ENCODE measurements at regions not wholly inside any gene's neighbourhood (a gene's known extent, or its start where the extent isn't known, plus 50 kb on each side); places are given as distances from the start of the nearest gene placed in this dataset.
"Not testable (repeated sequence)": the region's sequence is repeated elsewhere in the genome, so short reads cannot be mapped to it uniquely, and the experiment has no call there.

DNA sequence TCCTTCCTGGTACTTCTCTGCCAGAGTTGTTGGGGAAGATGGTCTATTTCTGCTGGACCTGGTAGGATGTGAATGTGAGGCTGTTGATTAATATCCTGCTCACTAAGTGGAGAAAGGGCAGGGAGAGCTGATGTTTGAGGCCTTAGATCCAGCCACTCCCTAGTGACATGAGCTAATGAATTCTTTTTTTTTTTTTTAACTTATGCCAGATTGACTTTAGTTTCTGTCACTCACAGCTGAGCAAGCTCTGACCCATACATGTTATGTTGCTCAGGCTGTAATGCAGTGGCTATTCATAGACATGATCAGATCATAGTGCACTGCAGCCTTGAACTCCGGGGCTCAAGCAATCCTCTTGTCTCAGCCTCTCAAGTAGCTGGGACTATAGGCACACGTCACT is 75.1 kb upstream of the SPRY4 start:
- DNase-seq (ENCODE audit: low spot score in 2 of 2) (no peak), ATAC-seq (no peak)
- Mint-ChIP-seq H3K4me1 (peaks cover 6% of the 10 kb centered on the region), H3K9me3 (peaks cover 11% of the 10 kb centered on the region), H3K4me3 (no peak overlapping the region), H3K27ac (no peak overlapping the region), H3K36me3 (no peaks in the 10 kb centered on the region)

DNA sequence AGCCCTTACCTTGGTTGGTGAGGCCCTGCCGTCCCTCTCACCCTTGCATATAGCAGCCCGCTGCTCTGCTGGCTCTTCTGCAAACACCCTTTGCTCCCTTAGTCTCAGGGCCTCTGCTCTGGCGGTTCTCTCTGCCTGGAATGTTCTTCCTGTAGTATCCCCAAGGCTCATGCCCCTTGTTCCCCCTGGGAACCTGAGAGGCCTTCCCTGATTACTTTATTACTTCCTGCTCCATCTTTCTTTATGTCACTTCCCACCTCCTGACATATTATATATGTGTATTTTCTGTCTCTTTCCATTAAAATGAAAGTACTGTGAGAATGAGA is 73.9 kb upstream of the SPRY4 start:
- Mint-ChIP-seq H3K9me3 (peaks cover 11% of the 10 kb centered on the region), H3K36me3 (no peaks in the 10 kb centered on the region), H3K4me1 (peaks cover 6% of the 10 kb centered on the region), H3K4me3 (no peak overlapping the region), H3K27ac (no peak overlapping the region)
- DNase-seq (ENCODE audit: low spot score in 2 of 2) (no peak), ATAC-seq (no peak)

GRCh38 chr5:142398011-142398729 is 73.3 kb upstream of the SPRY4 start:
- not testable (repeated sequence) for H3K27ac Mint-ChIP-seq; H3K36me3 Mint-ChIP-seq; DNase-seq (ENCODE audit: low spot score in 2 of 2); H3K4me1 Mint-ChIP-seq; H3K4me3 Mint-ChIP-seq; ATAC-seq
- peaks cover 11% of the 10 kb centered on the region for H3K9me3 Mint-ChIP-seq

DNA sequence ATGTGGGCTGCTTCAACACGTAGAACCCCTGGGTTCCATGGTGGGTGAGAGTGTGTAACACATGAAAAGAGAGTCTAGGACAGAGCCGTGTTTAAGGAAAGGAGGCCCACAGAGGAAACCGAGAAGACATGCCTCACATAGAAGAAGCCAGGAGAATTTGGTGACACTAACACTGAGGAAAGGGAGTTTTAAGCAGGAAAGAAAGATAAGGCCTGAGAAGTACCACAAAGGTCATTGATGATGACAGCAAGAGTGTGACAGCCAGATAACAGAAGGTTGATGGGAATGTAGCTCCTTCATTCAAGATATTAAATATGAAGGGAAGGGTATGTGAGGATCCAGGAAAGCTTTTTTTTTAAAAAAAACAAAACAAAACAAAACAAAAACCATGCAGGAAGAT is 72.4 kb upstream of the SPRY4 start:
- Mint-ChIP-seq H3K4me1 (peaks cover 1% of the 10 kb centered on the region), H3K4me3 (no peak overlapping the region), H3K36me3 (no peaks in the 10 kb centered on the region), H3K9me3 (peaks cover 11% of the 10 kb centered on the region), H3K27ac (no peak overlapping the region)
- ATAC-seq (no peak), DNase-seq (ENCODE audit: low spot score in 2 of 2) (no peak)

- Mint-ChIP-seq H3K4me3 (no peak overlapping the region), H3K27ac (no peak overlapping the region), H3K9me3 (peaks cover 11% of the 10 kb centered on the region), H3K36me3 (no peaks in the 10 kb centered on the region), H3K4me1 (peaks cover 8% of the 10 kb centered on the region)
- no peak for ATAC-seq
- DNase-seq (ENCODE audit: low spot score in 2 of 2) = no peak
Observed at GRCh38 chr5:142396436-142397038, 71.7 kb upstream of the SPRY4 start.

- H3K4me1 Mint-ChIP-seq = peaks cover 18% of the 10 kb centered on the region
- peaks cover 11% of the 10 kb centered on the region for H3K9me3 Mint-ChIP-seq
- no peak for DNase-seq (ENCODE audit: low spot score in 2 of 2)
- H3K36me3 Mint-ChIP-seq = no peaks in the 10 kb centered on the region
- ATAC-seq = no peak
- no peak overlapping the region for H3K27ac Mint-ChIP-seq
- H3K4me3 Mint-ChIP-seq = no peak overlapping the region
Observed at GRCh38 chr5:142395334-142395733, 70.5 kb upstream of the SPRY4 start.

DNA sequence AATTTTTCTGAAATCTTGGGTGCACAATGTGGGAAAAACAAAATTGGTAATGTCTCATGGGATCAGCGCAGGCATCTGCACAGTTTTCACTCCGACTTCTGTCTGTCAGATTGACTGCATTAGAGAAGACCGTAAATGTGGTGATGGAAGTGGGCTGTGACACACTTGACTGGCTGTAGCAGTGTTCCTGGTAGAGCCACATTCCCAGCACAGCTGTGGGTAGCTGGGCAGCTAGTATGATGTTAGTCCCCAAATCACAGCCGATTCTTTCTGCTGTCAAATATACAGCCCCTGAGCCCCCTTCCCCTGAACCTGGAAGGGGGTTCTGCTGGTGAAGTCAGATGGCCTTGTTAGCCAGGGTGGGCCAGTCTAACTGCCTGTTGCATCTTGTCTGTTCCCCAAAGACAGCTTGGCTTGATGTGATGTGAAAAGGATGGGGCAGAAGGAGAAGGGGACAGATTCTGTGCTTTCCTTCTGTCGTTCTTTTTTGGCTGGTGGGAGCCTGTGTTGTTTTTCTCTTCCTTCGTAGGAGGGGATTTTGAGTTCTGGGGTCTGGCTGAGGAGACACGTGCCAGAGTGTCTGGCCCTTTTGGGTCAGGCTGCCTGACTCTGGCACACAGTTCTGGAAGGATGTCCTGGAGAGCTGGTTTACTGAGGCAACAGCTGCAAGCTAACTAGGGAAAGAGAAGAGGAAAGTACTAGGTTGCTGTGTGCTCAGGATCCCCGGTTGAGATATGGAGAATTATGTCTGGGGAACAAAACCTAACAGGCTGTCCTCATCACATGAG is 66.4 kb upstream of the SPRY4 start:
- H3K27ac Mint-ChIP-seq = peak overlapping the region; percentile 5
- no peak for ATAC-seq
- no peak for DNase-seq (ENCODE audit: low spot score in 2 of 2)
- peaks cover 4% of the 10 kb centered on the region for H3K9me3 Mint-ChIP-seq
- peaks cover 36% of the 10 kb centered on the region for H3K4me1 Mint-ChIP-seq
- H3K4me3 Mint-ChIP-seq = no peak overlapping the region
- H3K36me3 Mint-ChIP-seq = no peaks in the 10 kb centered on the region

DNA sequence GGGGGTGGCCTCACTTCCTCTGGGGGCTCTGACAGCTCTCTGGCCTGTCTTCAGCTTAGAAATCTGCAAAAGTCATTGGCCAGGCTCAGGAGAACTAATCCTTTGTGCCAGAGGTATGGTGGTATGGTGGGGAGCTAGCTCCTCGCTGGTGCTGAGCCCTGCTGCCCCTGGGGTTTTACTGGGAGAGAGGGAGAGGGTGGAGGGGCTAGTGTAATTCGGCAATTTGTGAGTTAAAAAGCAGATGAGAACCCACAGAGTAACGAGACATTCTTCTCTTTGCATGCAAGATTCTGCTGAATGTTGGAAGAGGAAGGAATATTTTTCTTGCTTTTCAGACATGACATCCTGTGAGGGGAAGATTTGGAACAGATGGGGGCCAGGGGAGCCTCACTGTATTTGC is 65.5 kb upstream of the SPRY4 start:
- DNase-seq (ENCODE audit: low spot score in 2 of 2) (no peak), ATAC-seq (no peak)
- Mint-ChIP-seq H3K36me3 (no peaks in the 10 kb centered on the region), H3K27ac (no peak overlapping the region), H3K4me1 (peaks cover 36% of the 10 kb centered on the region), H3K4me3 (no peak overlapping the region), H3K9me3 (no peaks in the 10 kb centered on the region)

DNA sequence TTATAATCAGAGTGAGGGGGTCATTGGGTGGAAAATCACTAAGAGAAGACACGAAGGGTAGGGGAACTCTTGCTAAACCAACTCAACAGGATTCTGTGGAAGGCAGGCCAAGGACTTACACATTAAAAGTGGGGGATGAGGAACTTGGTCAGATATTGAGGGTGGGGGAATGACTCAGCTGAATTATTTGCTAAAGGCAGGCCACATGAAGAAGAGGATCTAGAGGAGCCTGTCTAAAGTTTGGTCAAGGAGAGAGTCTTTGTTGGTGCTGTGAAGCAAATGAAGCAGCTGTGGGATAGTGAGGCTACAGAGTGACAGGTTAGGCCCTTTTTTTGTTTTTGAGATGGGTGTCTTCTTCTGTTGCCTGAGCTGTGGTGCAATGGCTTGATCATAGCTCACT is 63.9 kb upstream of the SPRY4 start:
- H3K4me1 Mint-ChIP-seq = peaks cover 36% of the 10 kb centered on the region
- no peaks in the 10 kb centered on the region for H3K36me3 Mint-ChIP-seq
- ATAC-seq (no peak), DNase-seq (ENCODE audit: low spot score in 2 of 2) (no peak)
- H3K4me3 Mint-ChIP-seq = no peak overlapping the region
- H3K27ac Mint-ChIP-seq = no peak overlapping the region
- no peaks in the 10 kb centered on the region for H3K9me3 Mint-ChIP-seq

DNA sequence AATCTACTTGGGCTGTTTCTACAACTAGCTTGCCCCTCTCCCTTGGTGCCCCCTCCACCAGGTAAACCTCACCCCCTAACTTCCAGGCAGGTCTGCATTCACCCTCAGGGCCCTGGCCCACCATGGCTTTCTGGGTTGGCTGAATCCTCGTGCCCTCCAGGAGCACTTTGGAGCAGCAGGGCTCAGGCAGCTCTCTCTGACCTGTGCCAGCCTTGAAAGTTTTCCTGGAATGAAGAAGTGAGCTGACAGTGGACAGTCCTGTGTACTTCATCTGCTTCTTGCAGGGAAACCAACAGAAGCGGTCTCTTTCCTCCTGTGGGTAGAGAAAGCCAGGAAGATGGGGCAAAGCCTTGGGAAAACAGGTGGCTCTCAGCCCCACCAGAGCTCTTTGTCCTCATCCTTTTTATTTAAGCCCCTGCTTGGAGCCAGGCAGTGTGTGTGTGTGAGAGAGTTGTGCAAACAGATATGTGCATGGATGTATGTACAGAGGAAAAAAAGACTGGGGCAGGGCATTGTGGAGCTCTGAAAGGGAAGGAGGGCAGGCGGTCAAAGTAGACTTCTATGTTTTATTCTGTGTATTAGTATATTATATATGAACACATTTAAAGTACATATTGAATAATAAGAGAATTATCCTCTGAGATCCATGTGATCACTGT is 62.3 kb upstream of the SPRY4 start:
- Mint-ChIP-seq H3K27ac (peak overlapping the region; percentile 33), H3K9me3 (no peaks in the 10 kb centered on the region), H3K36me3 (no peaks in the 10 kb centered on the region), H3K4me3 (no peak overlapping the region), H3K4me1 (peaks cover 35% of the 10 kb centered on the region)
- DNase-seq (ENCODE audit: low spot score in 2 of 2) = no peak
- ATAC-seq = no peak

- Mint-ChIP-seq H3K4me1 (peaks cover 27% of the 10 kb centered on the region), H3K27ac (no peak overlapping the region), H3K4me3 (no peak overlapping the region), H3K9me3 (no peaks in the 10 kb centered on the region), H3K36me3 (no peaks in the 10 kb centered on the region)
- DNase-seq (ENCODE audit: low spot score in 2 of 2) = no peak
- ATAC-seq = peak; percentile 61
Observed at GRCh38 chr5:142386137-142387023, 61.6 kb upstream of the SPRY4 start.

DNA sequence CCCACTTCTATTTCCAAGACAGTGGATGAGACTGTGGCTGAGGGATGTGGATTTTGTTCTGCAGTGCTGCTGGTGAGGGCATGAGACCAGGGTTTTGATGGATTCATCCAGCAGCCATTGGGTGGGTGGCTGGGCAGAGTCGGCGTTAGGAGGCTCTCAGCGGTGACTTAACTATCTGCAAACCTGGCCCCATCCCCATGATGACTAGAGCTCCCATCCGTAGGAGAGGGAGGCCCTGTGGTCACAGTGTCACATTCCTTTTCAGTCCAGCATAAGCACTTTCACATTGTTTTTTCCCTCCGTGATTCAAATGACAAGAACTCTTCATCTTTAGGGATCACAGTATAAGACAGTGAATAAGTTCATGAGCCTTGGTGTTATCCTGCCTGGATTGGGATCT is 60.4 kb upstream of the SPRY4 start:
- DNase-seq (ENCODE audit: low spot score in 2 of 2) (no peak), ATAC-seq (no peak)
- Mint-ChIP-seq H3K4me1 (peaks cover 16% of the 10 kb centered on the region), H3K9me3 (no peaks in the 10 kb centered on the region), H3K4me3 (no peak overlapping the region), H3K27ac (no peak overlapping the region), H3K36me3 (no peaks in the 10 kb centered on the region)

- H3K4me1 Mint-ChIP-seq = peaks cover 15% of the 10 kb centered on the region
Observed at GRCh38 chr5:142384014-142384413, 59.2 kb upstream of the SPRY4 start.

DNA sequence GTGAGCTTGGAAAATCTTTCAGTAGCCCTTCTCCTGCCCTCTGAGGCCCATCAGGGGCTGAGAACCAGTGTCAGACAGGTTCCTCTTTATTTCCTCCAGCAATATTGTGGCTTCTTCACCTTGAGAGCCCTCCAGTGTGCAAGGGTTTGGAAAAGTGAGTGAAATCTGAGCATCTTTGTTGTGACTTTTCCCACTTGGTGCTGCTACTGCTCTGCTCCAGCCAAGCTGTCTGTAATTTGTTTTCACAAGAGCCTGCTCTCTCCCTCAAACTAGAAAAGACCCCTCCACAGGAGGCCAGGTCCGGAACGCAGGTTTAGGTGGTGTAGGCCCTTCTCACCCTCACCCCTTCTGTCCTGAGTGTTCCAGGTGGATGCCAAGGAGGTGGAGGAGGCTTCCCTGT is 57.4 kb upstream of the SPRY4 start:
- no peaks in the 10 kb centered on the region for H3K9me3 Mint-ChIP-seq
- no peak for DNase-seq (ENCODE audit: low spot score in 2 of 2)
- no peak for ATAC-seq
- peaks cover 16% of the 10 kb centered on the region for H3K4me1 Mint-ChIP-seq
- no peaks in the 10 kb centered on the region for H3K36me3 Mint-ChIP-seq
- no peak overlapping the region for H3K27ac Mint-ChIP-seq
- no peak overlapping the region for H3K4me3 Mint-ChIP-seq

More at GRCh38 chr5:142384014-142384413, 59.2 kb upstream of the SPRY4 start:
- H3K4me3 Mint-ChIP-seq = no peak overlapping the region
- ATAC-seq = no peak
- H3K27ac Mint-ChIP-seq = no peak overlapping the region
- H3K36me3 Mint-ChIP-seq = no peaks in the 10 kb centered on the region
- DNase-seq (ENCODE audit: low spot score in 2 of 2) = no peak
- no peaks in the 10 kb centered on the region for H3K9me3 Mint-ChIP-seq
